Testis (tissue), 2 donors: ENCODE measurements at regions not wholly inside any gene's neighbourhood (a gene's known extent, or its start where the extent isn't known, plus 50 kb on each side); places are given as distances from the start of the nearest gene placed in this dataset.

Experiments
- CTCF ChIP-seq, 3 experiments: fragments of 450-650 bp in 2 of 3; fragments of 200-600 bp in 1 of 3; sonication (generic) in 1 of 3; IDR thresholded peaks; one replicate each; pipeline ENCODE4 v1.5.1; 2016 to 2019; ENCODE audit warnings: antibody characterized with exemption in 3 of 3, mild to moderate bottlenecking in 2 of 3, moderate library complexity in 1 of 3
- POLR2A ChIP-seq: fragments of 450-650 bp; IDR thresholded peaks from one replicate; pipeline ENCODE4 v1.6.1; 2017; ENCODE audit warnings: antibody characterized with exemption, mild to moderate bottlenecking, moderate library complexity

GRCh38 chr20:47989957-47990356, 204.7 kb upstream of the SULF2 start:
- TF ChIP-seq CTCF (IDR thresholded peaks at IDR 0.05) (no peak), POLR2A (no peak)
